ENCODE measurements at regions not wholly inside any gene's neighbourhood (a gene's known extent, or its start where the extent isn't known, plus 50 kb on each side); places are given as distances from the start of the nearest gene placed in this dataset.
"Not testable (repeated sequence)": the region's sequence is repeated elsewhere in the genome, so short reads cannot be mapped to it uniquely, and the experiment has no call there.

DNA sequence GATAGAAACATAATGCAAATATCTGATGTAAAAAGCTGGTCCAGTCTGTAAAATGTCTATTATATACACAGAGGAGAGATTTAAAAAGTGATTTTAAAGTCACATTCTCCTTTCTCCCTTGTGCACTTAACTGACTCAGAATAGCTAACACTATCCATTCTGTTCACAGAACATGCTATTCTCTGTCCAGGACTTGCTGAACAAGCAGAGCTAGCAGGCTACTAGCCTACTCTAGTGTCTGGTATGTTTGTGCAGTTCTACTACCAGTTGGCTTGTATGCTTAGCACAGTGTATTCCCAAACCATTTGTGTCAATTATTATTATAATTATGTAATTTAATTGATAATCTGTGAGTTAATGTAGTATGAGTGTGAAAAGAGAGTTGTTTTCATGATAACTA lies 161.7 kb upstream of the NUDT12 start:
- no peak for DNase-seq

DNA sequence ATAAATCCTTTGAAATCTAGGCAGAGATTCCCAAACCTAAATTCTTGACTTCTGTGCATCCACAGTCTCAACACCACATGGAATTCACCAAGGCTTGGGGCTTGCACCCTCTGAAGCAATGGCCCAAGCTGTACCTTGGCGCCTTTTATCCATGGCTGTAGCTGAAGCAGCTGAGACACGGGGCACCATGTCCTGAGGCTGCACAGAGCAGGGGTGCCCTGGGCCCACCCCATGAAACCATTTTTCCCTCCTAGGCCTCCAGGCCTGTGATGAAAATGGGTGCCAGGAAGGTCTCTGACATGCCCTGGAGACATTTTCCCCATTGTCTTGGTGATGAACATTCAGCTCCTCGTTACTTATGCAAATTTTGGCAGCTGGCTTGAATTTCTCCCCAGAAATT lies 158.6 kb upstream of the NUDT12 start:
- no peak for DNase-seq

DNA sequence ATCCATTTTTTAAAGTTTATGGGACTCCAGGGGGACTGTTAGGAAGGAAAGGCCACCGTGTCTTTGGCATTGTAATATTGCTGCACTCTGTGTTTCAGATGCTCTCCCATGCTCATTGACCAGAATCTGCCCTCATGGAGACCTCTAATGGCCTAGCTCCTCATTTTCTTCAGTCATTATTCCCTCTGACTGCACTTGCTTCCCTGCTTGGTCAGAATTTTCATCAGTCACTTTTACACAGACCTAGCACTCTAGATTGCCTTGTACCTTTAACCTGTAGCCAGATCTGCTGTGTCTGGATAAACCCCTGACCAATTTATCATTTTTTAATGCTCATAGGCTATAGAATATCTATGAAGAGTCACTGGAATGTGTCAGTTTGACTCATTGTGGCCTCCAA lies 155.5 kb upstream of the NUDT12 start:
- DNase-seq, result no peak

GRCh38 chr5:103708601-103709000 lies 146.0 kb upstream of the NUDT12 start:
- no peak for DNase-seq

GRCh38 chr5:103706939-103707682 lies 144.5 kb upstream of the NUDT12 start:
- no peak for DNase-seq

- DNase-seq, result no peak
Observed at GRCh38 chr5:103703617-103704016, 141.0 kb upstream of the NUDT12 start.

- DNase-seq, result no peak
Observed at GRCh38 chr5:103693517-103693916, 130.9 kb upstream of the NUDT12 start.

GRCh38 chr5:103690676-103691075 lies 128.1 kb upstream of the NUDT12 start:
- no peak for DNase-seq

GRCh38 chr5:103679873-103680272 lies 117.3 kb upstream of the NUDT12 start:
- DNase-seq, result no peak

DNA sequence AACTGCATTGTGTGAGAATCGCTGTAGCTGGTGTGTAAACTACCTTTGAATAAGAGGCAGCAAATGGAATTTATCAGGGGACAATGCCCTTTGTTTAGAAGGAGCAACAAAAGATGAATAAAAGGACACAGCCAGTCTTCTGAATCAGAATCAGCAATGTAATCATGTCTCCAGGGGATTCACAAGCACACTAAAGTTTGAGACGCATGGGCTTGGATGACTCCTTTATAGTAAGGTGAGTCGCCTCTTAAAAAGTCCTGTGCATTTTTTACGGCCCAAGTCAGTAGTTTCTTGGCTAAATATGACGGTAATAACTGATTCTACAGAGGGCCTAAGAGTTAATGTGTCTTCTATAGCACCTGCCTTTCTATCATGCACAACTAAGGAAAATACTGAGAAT lies 113.6 kb upstream of the NUDT12 start:
- DNase-seq, result not testable (repeated sequence)

DNA sequence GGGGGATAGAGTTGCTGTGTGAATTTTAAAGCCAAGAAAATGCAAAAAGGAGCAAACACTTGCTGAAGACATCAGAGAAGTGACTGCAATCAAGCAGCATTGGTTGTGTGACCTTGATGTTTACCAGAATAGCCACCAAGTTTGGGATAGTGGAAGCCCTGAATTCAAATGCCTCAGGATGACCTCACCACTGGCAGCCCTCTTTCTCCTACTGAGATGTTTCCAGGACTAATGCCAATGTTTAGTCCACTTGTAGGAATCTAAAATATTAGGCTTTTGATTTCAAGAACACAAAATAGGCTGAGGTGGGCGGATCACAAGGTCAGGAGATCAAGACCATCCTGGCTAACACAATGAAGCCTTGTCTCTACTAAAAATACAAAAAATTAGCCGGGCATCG lies 112.2 kb upstream of the NUDT12 start:
- DNase-seq, result no peak

GRCh38 chr5:103674251-103674650 lies 111.7 kb upstream of the NUDT12 start:
- no peak for DNase-seq

- DNase-seq, result no peak
Observed at GRCh38 chr5:103669615-103670014, 107.0 kb upstream of the NUDT12 start.

DNA sequence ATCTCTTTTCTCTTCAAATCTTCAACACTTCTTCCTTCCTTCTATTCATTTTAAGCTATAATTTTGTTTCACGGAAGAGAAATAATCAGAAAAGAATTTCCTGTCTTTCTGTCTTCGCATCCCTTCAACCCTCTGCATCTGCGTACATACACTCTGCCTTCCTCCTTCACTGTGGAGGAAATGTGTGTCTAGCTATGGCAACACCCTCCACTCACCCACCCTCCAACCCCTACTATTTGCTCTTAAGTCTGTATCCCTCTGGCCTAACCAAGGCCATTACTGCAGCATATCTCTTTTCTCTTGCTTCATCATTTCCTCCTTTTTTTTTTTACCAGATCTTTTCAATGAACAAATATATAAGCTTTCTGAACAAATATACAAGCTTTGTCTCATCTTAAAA lies 105.7 kb upstream of the NUDT12 start:
- DNase-seq, result no peak

DNA sequence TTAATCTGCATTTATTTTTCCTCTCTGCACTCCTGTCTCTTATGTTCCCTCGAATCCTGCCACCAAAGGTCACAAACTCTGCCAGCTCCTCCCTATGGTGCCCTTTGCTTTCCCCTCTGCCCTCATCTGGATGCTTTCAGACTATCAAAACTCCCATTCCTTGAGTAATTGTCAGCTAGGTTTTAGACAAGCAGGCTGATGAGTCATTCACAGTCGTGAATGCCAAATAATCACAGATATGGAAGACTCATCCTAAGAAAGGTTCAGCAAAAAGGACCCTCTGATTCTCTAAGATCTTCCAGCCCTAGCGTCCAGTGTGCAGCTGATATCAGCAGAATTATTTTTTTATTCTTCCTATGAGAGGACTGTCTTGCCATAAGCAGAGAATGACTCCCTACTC lies 104.5 kb upstream of the NUDT12 start:
- no peak for DNase-seq

GRCh38 chr5:103657301-103657700 lies 94.7 kb upstream of the NUDT12 start:
- DNase-seq, result no peak

DNA sequence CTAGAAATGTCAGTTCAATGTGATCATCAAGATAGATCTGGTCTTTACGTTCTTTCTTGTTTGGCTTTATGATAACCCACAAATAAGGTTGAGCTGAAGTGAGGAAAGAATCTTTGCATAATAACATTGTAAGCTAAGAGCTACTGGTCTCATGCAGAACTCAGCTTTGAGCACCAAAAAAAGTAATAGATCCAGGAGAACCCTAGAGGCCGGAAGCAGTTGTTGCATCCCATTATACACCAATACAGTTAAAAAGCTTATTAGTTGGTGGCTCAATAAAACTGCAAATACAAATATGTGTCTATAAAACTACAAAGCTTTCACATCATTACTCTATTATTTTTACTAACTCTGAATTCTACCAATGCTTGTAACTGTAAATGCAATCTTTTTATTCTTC lies 85.5 kb upstream of the NUDT12 start:
- no peak for DNase-seq

GRCh38 chr5:103646698-103647614 lies 84.4 kb upstream of the NUDT12 start:
- no peak for DNase-seq

- DNase-seq, result no peak
Observed at GRCh38 chr5:103645816-103646215, 83.2 kb upstream of the NUDT12 start.

DNA sequence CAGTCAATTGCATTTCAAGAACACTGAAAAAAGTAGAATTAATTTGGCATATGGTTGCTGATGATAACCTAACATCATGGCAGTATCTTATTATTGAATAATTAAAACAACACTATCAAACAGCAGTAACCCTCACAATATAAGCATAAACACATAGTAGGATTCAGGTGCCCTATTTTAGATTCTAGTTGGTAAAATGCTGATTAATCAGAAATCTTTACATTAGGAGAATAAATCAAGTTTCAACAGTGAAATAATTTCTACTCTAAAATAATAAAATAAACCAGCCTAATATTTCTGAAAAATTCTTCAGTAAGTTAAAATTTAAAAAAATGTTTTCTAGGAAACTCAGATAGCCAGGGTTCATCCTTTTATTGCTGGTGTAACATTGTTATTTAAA lies 76.4 kb upstream of the NUDT12 start:
- no peak for DNase-seq

GRCh38 chr5:103624675-103625074 lies 62.1 kb upstream of the NUDT12 start:
- DNase-seq, result no peak

DNA sequence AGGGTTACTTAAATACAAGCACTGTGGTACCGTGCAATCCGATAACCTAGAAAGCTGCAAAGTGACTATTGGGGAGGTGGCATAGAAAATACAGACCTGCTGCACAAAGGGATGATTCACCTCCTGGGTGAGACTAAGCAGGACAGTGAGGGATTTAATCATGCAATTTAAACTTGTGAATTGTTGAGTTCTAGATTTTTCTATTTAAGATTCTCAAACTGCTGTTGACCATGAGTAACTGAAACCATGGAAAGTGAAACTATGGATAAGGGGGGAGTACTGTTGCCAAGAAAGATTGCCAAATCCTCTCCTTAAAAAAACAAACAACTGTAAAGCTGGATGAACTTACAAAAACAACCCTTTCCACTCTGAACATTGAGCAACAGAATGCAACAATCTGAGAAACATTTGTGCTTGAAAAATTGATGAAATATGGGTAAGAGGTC lies 61.5 kb upstream of the NUDT12 start:
- no peak for DNase-seq

- DNase-seq, result no peak
Observed at GRCh38 chr5:103623425-103623824, 60.8 kb upstream of the NUDT12 start.

DNA sequence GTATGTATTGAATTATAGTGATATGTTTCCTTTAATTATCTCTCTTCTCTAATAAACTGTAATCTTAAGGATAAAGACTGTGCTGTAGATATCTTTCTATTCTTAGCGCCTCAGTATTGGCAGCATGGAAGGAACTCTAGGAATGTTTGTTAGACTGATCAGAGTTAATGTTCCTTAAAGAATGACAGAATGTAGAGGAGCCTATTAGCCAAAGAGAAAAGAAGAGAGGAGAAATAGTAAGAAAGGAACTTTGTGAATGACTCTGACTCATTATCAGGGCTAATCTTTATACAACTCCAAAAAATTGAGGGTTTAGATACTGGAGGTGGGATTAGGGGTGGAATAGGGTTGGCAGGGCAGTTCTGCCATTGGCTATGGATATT lies 59.0 kb upstream of the NUDT12 start:
- DNase-seq, result no peak
